Colonic mucosa (tissue), 4 donors: ENCODE measurements at regions not wholly inside any gene's neighbourhood (a gene's known extent, or its start where the extent isn't known, plus 50 kb on each side); places are given as distances from the start of the nearest gene placed in this dataset.
"Not testable (repeated sequence)": the region's sequence is repeated elsewhere in the genome, so short reads cannot be mapped to it uniquely, and the experiment has no call there.

Experiments used
- DNase-seq: peaks from one replicate; pipeline ENCODE4 v3.0.0-alpha.2; 2020
- H3K27ac ChIP-seq: fragments of 200-600 bp; one replicate; pipeline ENCODE4 v1.8.0; 2021
- H3K27me3 ChIP-seq: fragments of 200-600 bp; one replicate; pipeline ENCODE4 v1.8.0; 2021
- H3K36me3 ChIP-seq: fragments of 200-600 bp; one replicate; pipeline ENCODE4 v1.8.0; 2021
- H3K4me1 ChIP-seq: fragments of 200-600 bp; one replicate; pipeline ENCODE4 v1.8.0; 2021; ENCODE audit warnings: mild to moderate bottlenecking
- H3K4me3 ChIP-seq: fragments of 200-600 bp; one replicate; pipeline ENCODE4 v1.8.0; 2021
- H3K9ac ChIP-seq, 2 donors: one replicate each; pipeline ENCODE4 v1.7.0; 2013; ENCODE audit warnings: control low read depth in 2 of 2, low read depth in 2 of 2, low read length in 2 of 2
- H3K9me3 ChIP-seq: fragments of 200-600 bp; one replicate; pipeline ENCODE4 v1.8.0; 2021
- intact Hi-C: fragments of 100-400 bp; cut with DNase I; formaldehyde crosslinking; loops from one replicate; pipeline ENCODE4 v1.14.1; 2022
- TF ChIP-seq, protein P1 (sequence below): fragments of 200-600 bp; IDR thresholded peaks from one replicate; pipeline ENCODE4 v1.8.0; 2022; ENCODE audit warnings: antibody characterized with exemption, mild to moderate bottlenecking
- donor health status: healthy.
- donor health status: DM: no; HTN: no; CAD: no.
- donor health status: DM: no; HTN: no; CAD: no.

DNA sequence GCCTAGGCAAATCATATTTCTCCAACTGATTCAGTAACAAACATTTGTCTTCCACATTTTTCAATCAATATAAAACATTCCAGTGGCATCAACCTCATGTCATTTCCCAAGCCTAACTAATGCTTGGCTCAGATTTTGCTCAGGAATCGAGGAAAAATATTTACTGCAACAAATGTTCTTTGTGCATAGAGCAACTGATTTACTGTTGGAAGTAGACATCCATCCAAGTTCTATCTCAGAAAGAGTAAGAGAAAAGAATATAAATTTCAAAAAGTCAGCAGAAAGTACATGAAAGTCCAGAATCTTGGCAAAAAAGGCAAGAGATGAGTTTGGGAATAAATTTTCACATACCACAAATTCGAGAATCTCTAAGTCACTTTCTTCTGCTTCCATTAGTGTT lies 2245.0 kb upstream of the RAG2 start:
- TF ChIP-seq, protein P1, sequence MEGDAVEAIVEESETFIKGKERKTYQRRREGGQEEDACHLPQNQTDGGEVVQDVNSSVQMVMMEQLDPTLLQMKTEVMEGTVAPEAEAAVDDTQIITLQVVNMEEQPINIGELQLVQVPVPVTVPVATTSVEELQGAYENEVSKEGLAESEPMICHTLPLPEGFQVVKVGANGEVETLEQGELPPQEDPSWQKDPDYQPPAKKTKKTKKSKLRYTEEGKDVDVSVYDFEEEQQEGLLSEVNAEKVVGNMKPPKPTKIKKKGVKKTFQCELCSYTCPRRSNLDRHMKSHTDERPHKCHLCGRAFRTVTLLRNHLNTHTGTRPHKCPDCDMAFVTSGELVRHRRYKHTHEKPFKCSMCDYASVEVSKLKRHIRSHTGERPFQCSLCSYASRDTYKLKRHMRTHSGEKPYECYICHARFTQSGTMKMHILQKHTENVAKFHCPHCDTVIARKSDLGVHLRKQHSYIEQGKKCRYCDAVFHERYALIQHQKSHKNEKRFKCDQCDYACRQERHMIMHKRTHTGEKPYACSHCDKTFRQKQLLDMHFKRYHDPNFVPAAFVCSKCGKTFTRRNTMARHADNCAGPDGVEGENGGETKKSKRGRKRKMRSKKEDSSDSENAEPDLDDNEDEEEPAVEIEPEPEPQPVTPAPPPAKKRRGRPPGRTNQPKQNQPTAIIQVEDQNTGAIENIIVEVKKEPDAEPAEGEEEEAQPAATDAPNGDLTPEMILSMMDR: no peak
- H3K27ac ChIP-seq: no peak overlapping the region
- no peaks in the 10 kb centered on the region for H3K9me3 ChIP-seq
- H3K27me3 ChIP-seq: no peaks in the 10 kb centered on the region
- H3K9ac ChIP-seq: no peak overlapping the region
- H3K4me3 ChIP-seq: no peak overlapping the region
- intact Hi-C loops: no loop called here
- H3K4me1 ChIP-seq: no peaks in the 10 kb centered on the region
- H3K36me3 ChIP-seq: no peaks in the 10 kb centered on the region
- DNase-seq: no peak

DNA sequence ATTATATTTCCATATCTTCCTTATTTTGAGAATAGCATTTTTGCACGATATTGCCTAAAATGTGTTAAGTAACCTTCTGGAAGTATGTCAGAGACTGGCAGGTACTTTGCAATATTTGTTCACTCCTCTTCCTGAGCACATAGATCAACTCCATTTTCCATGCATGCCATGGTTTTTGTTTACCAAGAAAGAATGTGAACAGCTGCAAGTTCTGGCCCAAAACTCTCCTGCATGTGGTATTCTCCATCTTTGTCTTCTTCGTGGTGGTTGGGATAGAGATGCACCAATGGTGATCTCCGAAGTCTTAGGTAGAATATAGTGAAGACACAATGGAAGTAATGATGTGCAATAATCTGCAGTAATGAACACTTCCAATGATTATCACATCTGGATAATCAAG lies 2241.0 kb upstream of the RAG2 start:
- Histone ChIP-seq H3K27me3 (no peaks in the 10 kb centered on the region), H3K27ac (no peak overlapping the region), H3K4me3 (no peak overlapping the region), H3K9ac (no peak overlapping the region), H3K9me3 (no peaks in the 10 kb centered on the region), H3K4me1 (no peaks in the 10 kb centered on the region), H3K36me3 (no peaks in the 10 kb centered on the region)
- intact Hi-C loops: no loop called here
- no peak for DNase-seq
- TF ChIP-seq, protein P1: no peak

DNA sequence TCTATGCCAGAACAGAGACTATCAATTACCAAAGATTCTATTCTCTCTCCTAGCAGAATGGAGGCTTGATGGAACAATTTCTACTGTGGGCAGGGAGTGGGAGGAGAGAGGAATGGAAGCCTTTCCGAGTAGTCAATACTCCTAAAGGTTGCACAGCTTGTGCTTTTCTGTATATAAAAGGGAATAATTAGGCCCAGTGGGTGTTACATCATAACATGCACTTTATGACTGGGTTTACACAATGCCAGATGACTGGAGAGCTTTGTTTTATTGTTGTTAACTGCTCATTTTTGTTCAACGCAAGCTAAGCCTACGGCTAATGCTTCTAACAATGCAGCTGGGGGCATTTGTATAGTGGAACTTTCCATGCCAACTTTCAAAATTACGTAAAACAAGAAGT lies 2237.9 kb upstream of the RAG2 start:
- Histone ChIP-seq H3K27me3 (no peaks in the 10 kb centered on the region), H3K4me1 (no peaks in the 10 kb centered on the region), H3K27ac (no peak overlapping the region), H3K9ac (no peak overlapping the region), H3K4me3 (no peak overlapping the region), H3K36me3 (no peaks in the 10 kb centered on the region), H3K9me3 (no peaks in the 10 kb centered on the region)
- no peak for DNase-seq
- TF ChIP-seq, protein P1: no peak
- intact Hi-C loops: no loop called here

DNA sequence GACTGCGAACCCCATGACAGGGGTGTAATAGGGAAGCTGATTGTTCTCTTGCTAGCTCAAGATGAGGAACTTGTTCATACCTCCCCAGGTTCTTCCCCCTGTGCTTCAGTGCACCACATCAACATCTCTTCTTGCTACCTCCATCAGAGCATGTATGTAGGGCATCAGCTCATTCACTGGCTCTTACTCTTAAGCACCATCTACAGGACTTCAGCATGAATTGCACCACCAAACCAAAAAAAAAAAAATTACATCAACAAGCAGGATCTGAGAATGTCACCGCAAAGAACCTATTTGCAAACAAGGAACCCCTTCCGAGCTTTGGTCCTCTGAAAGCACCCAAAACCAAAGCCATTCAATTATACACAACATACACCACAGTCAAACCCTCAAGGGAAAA lies 2226.5 kb upstream of the RAG2 start:
- no peaks in the 10 kb centered on the region for H3K27me3 ChIP-seq
- DNase-seq: no peak
- H3K4me3 ChIP-seq: no peak overlapping the region
- no peaks in the 10 kb centered on the region for H3K36me3 ChIP-seq
- TF ChIP-seq, protein P1: no peak
- intact Hi-C loops: no loop called here
- no peaks in the 10 kb centered on the region for H3K4me1 ChIP-seq
- H3K9ac ChIP-seq: no peak overlapping the region
- no peak overlapping the region for H3K27ac ChIP-seq
- no peaks in the 10 kb centered on the region for H3K9me3 ChIP-seq

DNA sequence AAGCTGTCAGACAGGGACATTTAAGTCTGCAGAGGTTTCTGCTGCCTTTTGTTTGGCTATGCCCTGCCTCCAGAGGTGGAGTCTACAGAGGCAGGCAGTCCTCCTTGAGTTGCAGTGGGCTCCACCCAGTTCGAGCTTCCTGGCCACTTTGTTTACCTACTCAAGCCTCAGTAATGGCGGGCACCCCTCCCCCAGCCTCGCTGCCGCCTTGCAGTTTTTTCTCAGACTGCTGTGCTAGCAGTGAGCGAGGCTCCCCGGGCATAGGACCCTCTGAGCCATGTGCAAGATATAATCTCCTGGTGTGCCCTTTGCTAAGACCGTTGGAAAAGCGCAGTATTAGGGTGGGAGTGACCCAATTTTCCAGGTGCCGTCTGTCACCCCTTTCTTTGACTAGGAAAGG lies 2223.8 kb upstream of the RAG2 start:
- H3K9me3 ChIP-seq, H3K27me3 ChIP-seq, H3K9ac ChIP-seq, H3K4me3 ChIP-seq, H3K36me3 ChIP-seq, DNase-seq, intact Hi-C loops, H3K4me1 ChIP-seq, H3K27ac ChIP-seq: not testable (repeated sequence)

DNA sequence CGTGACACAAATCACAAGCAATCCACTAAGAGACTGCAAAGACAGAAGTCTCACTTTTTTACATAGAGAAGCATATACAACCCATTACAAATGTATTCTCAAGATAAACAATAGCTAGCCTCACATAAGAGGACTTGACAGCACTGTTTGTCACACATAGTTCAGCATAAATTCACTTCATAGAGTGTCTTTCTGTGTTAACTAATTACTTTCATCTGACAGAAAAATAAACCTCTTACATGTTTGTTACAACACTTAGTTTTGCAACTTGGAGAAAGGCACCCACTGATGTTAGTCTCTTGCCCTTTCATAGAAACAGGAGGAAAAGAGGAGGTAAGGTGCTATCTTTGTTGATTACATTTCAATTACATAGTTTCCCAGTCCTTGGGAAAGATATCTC lies 2221.9 kb upstream of the RAG2 start:
- Histone ChIP-seq H3K9ac (no peak overlapping the region), H3K4me1 (no peaks in the 10 kb centered on the region), H3K4me3 (no peak overlapping the region), H3K36me3 (no peaks in the 10 kb centered on the region), H3K27ac (no peak overlapping the region), H3K9me3 (no peaks in the 10 kb centered on the region), H3K27me3 (no peaks in the 10 kb centered on the region)
- DNase-seq: no peak
- TF ChIP-seq, protein P1: no peak
- intact Hi-C loops: no loop called here
